ENCODE measurements at regions not wholly inside any gene's neighbourhood (a gene's known extent, or its start where the extent isn't known, plus 50 kb on each side); places are given as distances from the start of the nearest gene placed in this dataset.

GRCh38 chr2:37471994-37472393, 127.6 kb downstream of the QPCT start:
- Histone ChIP-seq H2AFZ (ENCODE audit: low read length) (no peak overlapping the region), H3F3A (ENCODE audit: insufficient read depth, low read length) (no peaks in the 10 kb centered on the region), H3K36me3 (ENCODE audit: insufficient read depth, low read length) (no peaks in the 10 kb centered on the region), H3K9me2 (ENCODE audit: low read depth, low read length) (no peaks in the 10 kb centered on the region), H3K4me1 (ENCODE audit: insufficient read depth, low read length, severe bottlenecking) (no peaks in the 10 kb centered on the region), H3K9ac (ENCODE audit: low read length) (no peak overlapping the region), H3K4me3 (ENCODE audit: low read depth, low read length, poor library complexity, severe bottlenecking) (no peak overlapping the region), H3K4me2 (ENCODE audit: low read length) (no peak overlapping the region), H3K79me2 (ENCODE audit: insufficient read depth, low read length) (no peaks in the 10 kb centered on the region), H3K9me3 (ENCODE audit: low read length) (no peaks in the 10 kb centered on the region), H4K20me1 (ENCODE audit: insufficient read depth, low read length) (no peaks in the 10 kb centered on the region), H3K27me3 (ENCODE audit: insufficient read depth, low read length) (no peaks in the 10 kb centered on the region; the same call in 1 of the 2 replicates), H3K27ac (ENCODE audit: low read depth, low read length, poor library complexity, severe bottlenecking) (no peak overlapping the region)
- TF ChIP-seq EZH2 (IDR thresholded peaks at IDR 0.05; ENCODE audit: borderline replicate concordance, low read length) (no peak), CTCF (IDR thresholded peaks at IDR 0.05; ENCODE audit: low read length) (no peak)

GRCh38 chr2:37472959-37473358, 128.5 kb downstream of the QPCT start:
- Histone ChIP-seq H3K4me1 (ENCODE audit: insufficient read depth, low read length, severe bottlenecking) (no peaks in the 10 kb centered on the region), H3K27me3 (ENCODE audit: insufficient read depth, low read length) (no peaks in the 10 kb centered on the region; the same call in 1 of the 2 replicates), H3K9me3 (ENCODE audit: low read length) (no peaks in the 10 kb centered on the region), H3F3A (ENCODE audit: insufficient read depth, low read length) (no peaks in the 10 kb centered on the region), H3K4me3 (ENCODE audit: low read depth, low read length, poor library complexity, severe bottlenecking) (no peak overlapping the region), H4K20me1 (ENCODE audit: insufficient read depth, low read length) (no peaks in the 10 kb centered on the region), H3K27ac (ENCODE audit: low read depth, low read length, poor library complexity, severe bottlenecking) (no peak overlapping the region), H2AFZ (ENCODE audit: low read length) (no peak overlapping the region), H3K79me2 (ENCODE audit: insufficient read depth, low read length) (no peaks in the 10 kb centered on the region), H3K36me3 (ENCODE audit: insufficient read depth, low read length) (no peaks in the 10 kb centered on the region), H3K4me2 (ENCODE audit: low read length) (no peak overlapping the region), H3K9me2 (ENCODE audit: low read depth, low read length) (no peaks in the 10 kb centered on the region), H3K9ac (ENCODE audit: low read length) (no peak overlapping the region)
- TF ChIP-seq CTCF (IDR thresholded peaks at IDR 0.05; ENCODE audit: low read length) (no peak), EZH2 (IDR thresholded peaks at IDR 0.05; ENCODE audit: borderline replicate concordance, low read length) (no peak)

- no peaks in the 10 kb centered on the region; the same call in 1 of the 2 replicates for H3K27me3 ChIP-seq (ENCODE audit: insufficient read depth, low read length)
- no peaks in the 10 kb centered on the region for H3F3A ChIP-seq (ENCODE audit: insufficient read depth, low read length)
- H3K9me2 ChIP-seq (ENCODE audit: low read depth, low read length): no peaks in the 10 kb centered on the region
- H3K4me1 ChIP-seq (ENCODE audit: insufficient read depth, low read length, severe bottlenecking): no peaks in the 10 kb centered on the region
- no peaks in the 10 kb centered on the region for H3K36me3 ChIP-seq (ENCODE audit: insufficient read depth, low read length)
- H3K27ac ChIP-seq (ENCODE audit: low read depth, low read length, poor library complexity, severe bottlenecking): no peak overlapping the region
- TF ChIP-seq CTCF (IDR thresholded peaks at IDR 0.05; ENCODE audit: low read length) (no peak), EZH2 (IDR thresholded peaks at IDR 0.05; ENCODE audit: borderline replicate concordance, low read length) (no peak)
- H3K4me3 ChIP-seq (ENCODE audit: low read depth, low read length, poor library complexity, severe bottlenecking): no peak overlapping the region
- H3K9ac ChIP-seq (ENCODE audit: low read length): no peak overlapping the region
- no peak overlapping the region for H2AFZ ChIP-seq (ENCODE audit: low read length)
- H4K20me1 ChIP-seq (ENCODE audit: insufficient read depth, low read length): no peaks in the 10 kb centered on the region
- H3K79me2 ChIP-seq (ENCODE audit: insufficient read depth, low read length): no peaks in the 10 kb centered on the region
- no peaks in the 10 kb centered on the region for H3K9me3 ChIP-seq (ENCODE audit: low read length)
- no peak overlapping the region for H3K4me2 ChIP-seq (ENCODE audit: low read length)
Observed at GRCh38 chr2:37476411-37476810, 132.0 kb downstream of the QPCT start.
